Ovary (tissue), 7 donors: ENCODE measurements at regions not wholly inside any gene's neighbourhood (a gene's known extent, or its start where the extent isn't known, plus 50 kb on each side); places are given as distances from the start of the nearest gene placed in this dataset.
"Not testable (repeated sequence)": the region's sequence is repeated elsewhere in the genome, so short reads cannot be mapped to it uniquely, and the experiment has no call there.

Source experiments
- DNase-seq, 5 donors: peaks; one replicate each; pipeline ENCODE4 v3.0.0-alpha.2; 2019 to 2020
- H3K27ac ChIP-seq, 2 donors: fragments of 200-600 bp; one replicate each; pipeline versions ENCODE4 v1.5.1 to v1.8.0; 2019 to 2022
- H3K27me3 ChIP-seq: fragments of 200-600 bp; one replicate; pipeline ENCODE4 v1.8.0; 2022
- H3K36me3 ChIP-seq: fragments of 200-600 bp; sonication (generic); one replicate; pipeline ENCODE4 v1.5.1; 2019
- H3K4me1 ChIP-seq: one replicate; pipeline ENCODE4 v1.8.1; 2013; ENCODE audit warnings: mild to moderate bottlenecking, moderate library complexity; ENCODE audit not compliant: insufficient read depth
- H3K4me3 ChIP-seq: fragments of 200-600 bp; sonication (generic); one replicate; pipeline ENCODE4 v1.5.1; 2017
- H3K9me3 ChIP-seq, 2 donors: fragments of 200-600 bp in 1 of 2; sonication (generic) in 1 of 2; one replicate each; pipeline versions ENCODE4 v1.5.1 to v1.8.1; 2013 to 2019; ENCODE audit warnings: mild to moderate bottlenecking in 1 of 2, moderate library complexity in 1 of 2
- CTCF ChIP-seq, 3 donors: fragments of 450-650 bp in 2 of 3; fragments of 200-600 bp in 1 of 3; IDR thresholded peaks; one replicate each; pipeline versions ENCODE4 v1.5.1 to v1.8.0; 2016 to 2022; ENCODE audit warnings: antibody characterized with exemption in 3 of 3, mild to moderate bottlenecking in 1 of 3
- EP300 ChIP-seq: sonication (generic); formaldehyde crosslinking; IDR thresholded peaks from one replicate; pipeline ENCODE4 v1.6.1; 2017; ENCODE audit warnings: antibody characterized with exemption
- POLR2A ChIP-seq: fragments of 450-650 bp; IDR thresholded peaks from one replicate; pipeline ENCODE4 v1.6.1; 2017; ENCODE audit warnings: antibody characterized with exemption, mild to moderate bottlenecking, moderate library complexity
- WGBS, 3 donors: extraction: QIAGEN DNeasy Blood & Tissue Kit in 1 of 3; methylation state at CpG; one replicate each; pipeline versions ENCODE4 v1.1.5 to v1.1.7; 2013 to 2017; 5-methylcytosine and 5-hydroxymethylcytosine counted together
- intact Hi-C, 4 donors: fragments of 100-400 bp; cut with DNase I; formaldehyde crosslinking; loops; one replicate each; pipeline versions ENCODE4 v1.11.0 to v1.15.1; 2022 to 2023
- donor health status: DM: no; HTN: no; CAD: no; lungs with moderate emphysema.
- donor health status: DM: no; HTN: no; CAD: no.
- donor health status: Bipolar disorder and iron deficiency.
- donor health status: DM: no; HTN: no; CAD: no.
- donor health status: DM: yes; HTN: yes; CAD: no.

- no peak overlapping the region for H3K27ac ChIP-seq
- H3K27me3 ChIP-seq, result no peaks in the 10 kb centered on the region
- no peak for DNase-seq
- no peak overlapping the region for H3K4me3 ChIP-seq
- no peak for TF ChIP-seq EP300
- no peak for TF ChIP-seq CTCF (IDR thresholded peaks at IDR 0.05)
- TF ChIP-seq POLR2A, result no peak
- H3K36me3 ChIP-seq, result no peaks in the 10 kb centered on the region
- WGBS, 3 donors, result 38 to 42% (median 40%) methylated on average over 5 of the region's 5 CpGs
- peaks cover 0 to 3% of the 10 kb centered on the region in 2 donors for H3K9me3 ChIP-seq
- intact Hi-C loops, result no loop called here
- no peaks in the 10 kb centered on the region for H3K4me1 ChIP-seq
Measured at GRCh38 chr2:187658952-187659525, 104.8 kb upstream of the TFPI start.

- H3K4me1 ChIP-seq, H3K9me3 ChIP-seq, H3K4me3 ChIP-seq, DNase-seq, H3K36me3 ChIP-seq, intact Hi-C loops, H3K27ac ChIP-seq, H3K27me3 ChIP-seq: not testable (repeated sequence)
- 92 to 94% (median 93%) methylated on average over 2 of the region's 2 CpGs for WGBS, 3 donors
Measured at GRCh38 chr2:187676050-187676449, 121.8 kb upstream of the TFPI start.

- no peak overlapping the region for H3K27ac ChIP-seq
- H3K4me3 ChIP-seq, result no peak overlapping the region
- H3K9me3 ChIP-seq, result no peaks in the 10 kb centered on the region
- H3K27me3 ChIP-seq, result no peaks in the 10 kb centered on the region
- no peaks in the 10 kb centered on the region for H3K4me1 ChIP-seq
- H3K36me3 ChIP-seq, result no peaks in the 10 kb centered on the region
- TF ChIP-seq POLR2A (no peak), CTCF (IDR thresholded peaks at IDR 0.05) (no peak)
- DNase-seq, result no peak
- intact Hi-C loops, result no loop called here
Measured at GRCh38 chr2:187679454-187679853, 125.2 kb upstream of the TFPI start.

GRCh38 chr2:187684174-187684573 lies 129.9 kb upstream of the TFPI start:
- no peak overlapping the region for H3K27ac ChIP-seq
- H3K4me3 ChIP-seq, result no peak overlapping the region
- TF ChIP-seq CTCF (IDR thresholded peaks at IDR 0.05), result no peak
- no peak for TF ChIP-seq EP300
- TF ChIP-seq POLR2A, result no peak
- H3K27me3 ChIP-seq, result no peaks in the 10 kb centered on the region
- intact Hi-C loops, result no loop called here
- 8 to 14% (median 9%) methylated on average over 1 of the region's 1 CpG for WGBS, 3 donors
- no peaks in the 10 kb centered on the region for H3K9me3 ChIP-seq
- H3K4me1 ChIP-seq, result no peaks in the 10 kb centered on the region
- H3K36me3 ChIP-seq, result no peaks in the 10 kb centered on the region
- DNase-seq, result no peak

GRCh38 chr2:187686416-187687024 lies 132.3 kb upstream of the TFPI start:
- WGBS, 3 donors, result 77 to 89% (median 88%) methylated on average over 6 of the region's 6 CpGs
- no peak overlapping the region for H3K27ac ChIP-seq
- TF ChIP-seq POLR2A, result no peak
- no peak for TF ChIP-seq EP300
- no peak for TF ChIP-seq CTCF (IDR thresholded peaks at IDR 0.05)
- H3K36me3 ChIP-seq, result no peaks in the 10 kb centered on the region
- no peak overlapping the region for H3K4me3 ChIP-seq
- H3K9me3 ChIP-seq, result no peaks in the 10 kb centered on the region
- no peaks in the 10 kb centered on the region for H3K27me3 ChIP-seq
- no peak for DNase-seq
- H3K4me1 ChIP-seq, result no peaks in the 10 kb centered on the region
- intact Hi-C loops, result no loop called here
